Activated CD4-positive, CD25-positive, alpha-beta regulatory T cell (primary cell): ENCODE measurements at regions not wholly inside any gene's neighbourhood (a gene's known extent, or its start where the extent isn't known, plus 50 kb on each side); places are given as distances from the start of the nearest gene placed in this dataset.

Experiments used
- DNase-seq, 4 experiments: peaks; one replicate each; lab custom pipeline; 2025; lab: John Stamatoyannopoulos, UW

- DNase-seq, result no peak
Observed at GRCh38 chr15:62985768-62986167, 56.8 kb upstream of the TPM1 start.

DNA sequence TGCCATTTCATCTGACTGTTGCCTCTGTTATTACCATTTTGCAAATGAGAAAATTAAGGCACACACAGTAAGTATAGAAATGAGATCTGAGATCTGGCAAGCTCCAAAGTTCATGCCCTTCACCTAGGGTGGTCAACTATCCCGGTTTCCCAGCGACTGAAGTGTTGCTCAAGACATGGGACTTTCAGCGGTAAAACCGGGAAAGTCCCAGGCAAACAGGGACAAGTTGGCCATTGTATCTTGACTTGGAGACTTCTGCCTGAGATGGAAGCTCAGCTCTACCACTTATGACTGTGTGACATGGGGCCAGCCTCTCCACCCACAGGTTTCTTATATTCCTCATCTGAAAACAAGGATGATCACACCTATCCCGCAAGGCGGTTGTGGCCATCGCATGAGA, 55.6 kb upstream of the TPM1 start:
- no peak for DNase-seq

DNA sequence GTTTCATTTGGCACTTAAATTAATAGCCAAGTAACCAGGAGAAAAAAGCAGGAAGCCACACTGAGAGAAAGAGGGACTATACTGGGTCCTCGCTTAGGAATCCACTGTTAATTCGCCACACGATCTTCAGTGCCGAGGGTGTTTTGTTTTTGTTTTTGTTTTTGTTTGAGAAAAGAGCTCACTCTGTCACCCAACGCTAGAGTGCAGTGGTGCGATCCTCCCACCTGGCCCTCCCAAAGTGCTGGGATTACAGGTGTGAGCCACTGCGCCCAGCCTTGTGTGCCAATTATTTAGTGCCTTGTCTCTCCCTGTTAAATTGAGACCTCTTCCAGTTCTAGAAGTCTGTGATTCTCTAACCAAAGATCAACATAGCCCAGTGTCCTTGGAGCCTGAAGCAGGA, 53.8 kb upstream of the TPM1 start:
- no peak for DNase-seq

DNA sequence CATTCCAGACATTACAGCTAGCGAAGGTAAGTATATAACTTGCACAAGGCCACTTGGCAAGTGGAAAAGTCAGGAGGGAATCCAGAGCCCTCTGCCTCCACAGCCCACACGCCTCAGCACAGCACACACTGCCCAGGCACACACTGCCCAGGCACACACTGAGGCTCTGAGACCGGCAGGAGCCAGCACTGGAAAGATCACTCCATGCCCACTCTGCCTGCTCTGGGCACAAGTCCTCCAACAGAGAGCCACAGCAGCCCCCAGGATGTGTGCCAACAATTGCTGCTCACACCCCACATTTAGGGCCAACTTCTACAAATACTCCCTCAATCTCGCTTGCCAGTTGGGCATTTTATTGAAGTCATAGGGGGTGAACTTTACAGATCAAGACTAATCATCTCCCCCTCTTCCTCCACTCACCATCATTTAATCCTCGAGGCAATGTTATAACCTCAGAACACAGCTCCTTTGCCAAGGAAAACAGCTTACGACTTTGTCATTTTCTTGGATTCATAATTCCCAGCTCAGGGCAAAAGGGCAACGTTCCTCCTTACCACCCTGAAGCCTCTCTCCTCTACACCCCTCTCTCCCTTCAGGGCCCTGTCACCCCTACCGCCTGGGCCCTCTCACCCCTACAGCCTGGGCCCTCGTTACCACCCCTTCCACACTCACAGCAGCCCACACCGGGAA, 53.0 kb upstream of the TPM1 start:
- DNase-seq, result no peak

- no peak for DNase-seq
Observed at GRCh38 chr15:62991698-62992097, 50.8 kb upstream of the TPM1 start.

- no peak for DNase-seq
Observed at GRCh38 chr15:62992302-62992701, 50.2 kb upstream of the TPM1 start.
